Neural cell (in vitro differentiated cells): ENCODE measurements at regions not wholly inside any gene's neighbourhood (a gene's known extent, or its start where the extent isn't known, plus 50 kb on each side); places are given as distances from the start of the nearest gene placed in this dataset.

Experiments
- H2AFZ ChIP-seq: fragments of 200-600, 300-800 bp; sonication (generic), shearing (Covaris generic); 2 replicates; pipeline ENCODE4 v1.6.0; 2014; ENCODE audit warnings: low read depth, mild to moderate bottlenecking, antibody characterized with exemption, low read length, moderate library complexity
- H3F3A ChIP-seq: fragments of 200-600 bp; shearing (Covaris generic); 2 replicates; pipeline ENCODE4 v1.6.1; 2016; ENCODE audit warnings: mild to moderate bottlenecking, moderate library complexity, mixed read lengths, antibody characterized with exemption, low read length; ENCODE audit not compliant: insufficient read depth, poor library complexity, severe bottlenecking
- H3K27ac ChIP-seq: fragments of 200-600, 300-800 bp; sonication (generic), shearing (Covaris generic); 2 replicates; pipeline ENCODE4 v1.5.1; 2014; ENCODE audit warnings: mild to moderate bottlenecking, low read length, moderate library complexity
- H3K27me3 ChIP-seq: fragments of 300-800, 200-600 bp; sonication (generic), shearing (Covaris generic); 2 replicates; pipeline ENCODE4 v1.6.0; 2014; ENCODE audit warnings: mild to moderate bottlenecking, low read depth, low read length, moderate library complexity; ENCODE audit not compliant: insufficient read depth
- H3K36me3 ChIP-seq: fragments of 300-800, 200-600 bp; sonication (generic), shearing (Covaris generic); 2 replicates; pipeline ENCODE4 v1.5.1; 2014; ENCODE audit warnings: mild to moderate bottlenecking, antibody characterized with exemption, low read length, moderate library complexity; ENCODE audit not compliant: insufficient read depth
- H3K4me2 ChIP-seq: fragments of 300-800, 200-600 bp; sonication (generic), shearing (Covaris generic); 2 replicates; pipeline ENCODE4 v1.6.0; 2014; ENCODE audit warnings: mild to moderate bottlenecking, low read length
- H3K4me3 ChIP-seq: fragments of 300-800, 200-600 bp; sonication (generic), shearing (Covaris generic); 2 replicates; pipeline ENCODE4 v1.5.1; 2014; ENCODE audit warnings: mild to moderate bottlenecking, low read length, moderate library complexity
- H3K79me2 ChIP-seq: fragments of 200-600 bp; shearing (Covaris generic); replicated peaks from 2 replicates; pipeline ENCODE4 v1.6.0; 2014; ENCODE audit warnings: mild to moderate bottlenecking, low read length, moderate library complexity; ENCODE audit not compliant: insufficient read depth
- H3K9ac ChIP-seq: fragments of 300-800, 200-600 bp; sonication (generic), shearing (Covaris generic); 2 replicates; pipeline ENCODE4 v1.6.1; 2016; ENCODE audit warnings: mild to moderate bottlenecking, low read length, mixed read lengths
- H3K9me2 ChIP-seq: fragments of 200-600 bp; shearing (Covaris generic); 2 replicates; pipeline ENCODE4 v1.6.1; 2016; ENCODE audit warnings: mild to moderate bottlenecking, low read length, mixed read lengths; ENCODE audit not compliant: insufficient read depth
- H3K9me3 ChIP-seq: fragments of 200-600, 300-800 bp; sonication (generic), shearing (Covaris generic); 2 replicates; pipeline ENCODE4 v1.6.1; 2016; ENCODE audit warnings: mild to moderate bottlenecking, mixed run types, low read length, moderate library complexity, mixed read lengths
- H4K20me1 ChIP-seq: fragments of 200-600 bp; shearing (Covaris generic); 2 replicates; pipeline ENCODE4 v1.6.1; 2016; ENCODE audit warnings: mild to moderate bottlenecking, mixed run types; ENCODE audit not compliant: insufficient read depth
- EP300 ChIP-seq: fragments of 450-650 bp; conservative IDR thresholded peaks from 2 replicates; pipeline ENCODE4 v1.6.1; 2014; ENCODE audit warnings: antibody characterized with exemption, mild to moderate bottlenecking, moderate library complexity; ENCODE audit not compliant: poor library complexity, severe bottlenecking
- EZH2 ChIP-seq: fragments of 200-600, 300-800 bp; shearing (Covaris generic), sonication (generic); IDR thresholded peaks from 2 replicates; pipeline ENCODE4 v1.6.1; 2014; ENCODE audit warnings: antibody characterized with exemption, low read length, borderline replicate concordance, mild to moderate bottlenecking; ENCODE audit not compliant: insufficient read depth, poor library complexity, severe bottlenecking
- MXI1 ChIP-seq: fragments of 450-650 bp; conservative IDR thresholded peaks from 2 replicates; pipeline ENCODE4 v1.6.1; 2014; ENCODE audit warnings: antibody characterized with exemption, mild to moderate bottlenecking; ENCODE audit not compliant: poor library complexity, severe bottlenecking
- POLR2AphosphoS5 ChIP-seq: IDR thresholded peaks from 2 replicates; pipeline ENCODE4 v1.6.1; 2012
- RAD21 ChIP-seq: fragments of 450-650 bp; conservative IDR thresholded peaks from 2 replicates; pipeline ENCODE4 v1.6.1; 2014; ENCODE audit warnings: antibody characterized with exemption, mild to moderate bottlenecking, moderate library complexity
- REST ChIP-seq: IDR thresholded peaks from 2 replicates; pipeline ENCODE4 v1.6.1; 2012; ENCODE audit warnings: borderline replicate concordance
- SMC3 ChIP-seq: fragments of 450-650 bp; conservative IDR thresholded peaks from 2 replicates; pipeline ENCODE4 v1.6.1; 2014; ENCODE audit warnings: antibody characterized with exemption, mild to moderate bottlenecking, moderate library complexity; ENCODE audit not compliant: poor library complexity
- TAF1 ChIP-seq: IDR thresholded peaks from 2 replicates; pipeline ENCODE4 v1.6.1; 2012; ENCODE audit warnings: low read depth
- TF ChIP-seq, protein P1 (sequence below): fragments of 450-650 bp; IDR thresholded peaks from 2 replicates; pipeline ENCODE4 v1.5.1; 2014; ENCODE audit warnings: antibody characterized with exemption, mild to moderate bottlenecking, moderate library complexity; ENCODE audit not compliant: poor library complexity, severe bottlenecking

DNA sequence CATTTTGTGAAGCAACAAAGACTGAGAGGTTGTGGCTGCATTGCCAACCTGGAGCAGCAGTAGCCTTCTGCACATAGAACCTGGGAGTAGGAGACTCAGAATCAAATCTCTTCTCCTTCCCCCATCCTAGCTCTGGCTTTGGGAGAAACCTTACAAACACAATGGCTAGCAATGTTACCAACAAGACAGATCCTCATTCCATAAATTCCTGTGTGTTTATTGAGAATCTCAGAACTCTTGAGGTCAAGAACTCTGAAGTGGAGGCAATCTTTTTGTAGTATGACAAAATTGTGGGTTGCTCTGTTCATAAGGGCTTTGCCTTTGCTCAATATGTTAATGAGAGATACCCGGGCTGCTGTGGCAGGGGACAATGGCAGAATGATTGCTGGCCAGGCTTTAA is 406.7 kb upstream of the SPANXN1 start:
- TF ChIP-seq POLR2AphosphoS5, result no peak
- no peaks in the 10 kb centered on the region for H3K9me3 ChIP-seq
- no peak overlapping the region for H3K27ac ChIP-seq
- H3K36me3 ChIP-seq, result no peaks in the 10 kb centered on the region
- H2AFZ ChIP-seq, result no peak overlapping the region
- H3K79me2 ChIP-seq, result no peaks in the 10 kb centered on the region
- no peak overlapping the region for H3K4me3 ChIP-seq
- H3K4me2 ChIP-seq, result no peak overlapping the region
- no peaks in the 10 kb centered on the region for H3F3A ChIP-seq
- no peaks in the 10 kb centered on the region for H3K27me3 ChIP-seq
- no peak overlapping the region for H3K9ac ChIP-seq
- no peaks in the 10 kb centered on the region for H3K9me2 ChIP-seq
- no peaks in the 10 kb centered on the region for H4K20me1 ChIP-seq

GRCh38 chrX:144849141-144849540 is 398.2 kb upstream of the SPANXN1 start:
- no peak overlapping the region for H3K4me3 ChIP-seq
- no peak overlapping the region for H3K9ac ChIP-seq
- H4K20me1 ChIP-seq, result no peaks in the 10 kb centered on the region
- H3K27me3 ChIP-seq, result no peaks in the 10 kb centered on the region
- no peaks in the 10 kb centered on the region for H3K79me2 ChIP-seq
- no peaks in the 10 kb centered on the region for H3F3A ChIP-seq
- H3K27ac ChIP-seq, result no peak overlapping the region
- H2AFZ ChIP-seq, result no peak overlapping the region
- no peaks in the 10 kb centered on the region for H3K9me3 ChIP-seq
- no peaks in the 10 kb centered on the region for H3K9me2 ChIP-seq
- TF ChIP-seq SMC3 (no peak), MXI1 (no peak), REST (no peak), POLR2AphosphoS5 (no peak), EP300 (no peak), RAD21 (no peak), TAF1 (no peak)
- TF ChIP-seq, protein P1, sequence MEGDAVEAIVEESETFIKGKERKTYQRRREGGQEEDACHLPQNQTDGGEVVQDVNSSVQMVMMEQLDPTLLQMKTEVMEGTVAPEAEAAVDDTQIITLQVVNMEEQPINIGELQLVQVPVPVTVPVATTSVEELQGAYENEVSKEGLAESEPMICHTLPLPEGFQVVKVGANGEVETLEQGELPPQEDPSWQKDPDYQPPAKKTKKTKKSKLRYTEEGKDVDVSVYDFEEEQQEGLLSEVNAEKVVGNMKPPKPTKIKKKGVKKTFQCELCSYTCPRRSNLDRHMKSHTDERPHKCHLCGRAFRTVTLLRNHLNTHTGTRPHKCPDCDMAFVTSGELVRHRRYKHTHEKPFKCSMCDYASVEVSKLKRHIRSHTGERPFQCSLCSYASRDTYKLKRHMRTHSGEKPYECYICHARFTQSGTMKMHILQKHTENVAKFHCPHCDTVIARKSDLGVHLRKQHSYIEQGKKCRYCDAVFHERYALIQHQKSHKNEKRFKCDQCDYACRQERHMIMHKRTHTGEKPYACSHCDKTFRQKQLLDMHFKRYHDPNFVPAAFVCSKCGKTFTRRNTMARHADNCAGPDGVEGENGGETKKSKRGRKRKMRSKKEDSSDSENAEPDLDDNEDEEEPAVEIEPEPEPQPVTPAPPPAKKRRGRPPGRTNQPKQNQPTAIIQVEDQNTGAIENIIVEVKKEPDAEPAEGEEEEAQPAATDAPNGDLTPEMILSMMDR, result no peak
- H3K4me2 ChIP-seq, result no peak overlapping the region
- no peaks in the 10 kb centered on the region for H3K36me3 ChIP-seq

DNA sequence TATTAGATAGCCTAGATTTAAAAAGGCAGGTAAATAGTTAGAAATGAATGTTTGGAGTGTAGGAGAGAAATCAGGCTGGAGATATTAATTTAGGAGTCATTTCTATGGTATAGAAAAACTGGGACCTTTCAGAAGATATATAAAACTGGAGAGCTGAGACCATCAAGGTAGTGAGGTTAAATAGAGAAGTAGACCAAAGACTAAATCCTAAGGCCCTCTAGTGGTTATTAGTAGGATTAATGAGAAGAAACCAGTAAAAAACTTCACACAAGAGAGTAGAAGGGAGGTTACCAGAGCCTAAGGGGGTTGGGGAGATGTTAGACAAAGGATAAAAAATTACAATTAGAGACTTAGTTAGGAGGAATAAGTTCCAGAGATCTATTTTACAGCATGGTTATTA is 351.0 kb upstream of the SPANXN1 start:
- H3F3A ChIP-seq, result no peaks in the 10 kb centered on the region
- no peak overlapping the region for H3K27ac ChIP-seq
- H3K4me3 ChIP-seq, result no peak overlapping the region
- H3K9ac ChIP-seq, result no peak overlapping the region
- H3K9me2 ChIP-seq, result no peaks in the 10 kb centered on the region
- no peak overlapping the region for H2AFZ ChIP-seq
- no peaks in the 10 kb centered on the region for H3K36me3 ChIP-seq
- no peaks in the 10 kb centered on the region for H3K79me2 ChIP-seq
- no peaks in the 10 kb centered on the region for H3K27me3 ChIP-seq
- TF ChIP-seq RAD21 (peak; percentile 56), EP300 (no peak), EZH2 (no peak), POLR2AphosphoS5 (no peak), REST (no peak), SMC3 (peak; percentile 42), MXI1 (no peak), TAF1 (no peak)
- TF ChIP-seq, protein P1, result peak; percentile 54
- H4K20me1 ChIP-seq, result no peaks in the 10 kb centered on the region
- H3K4me2 ChIP-seq, result no peak overlapping the region
- H3K9me3 ChIP-seq, result no peaks in the 10 kb centered on the region
